Upper lobe of right lung (tissue), 1 donor: ENCODE measurements at regions not wholly inside any gene's neighbourhood (a gene's known extent, or its start where the extent isn't known, plus 50 kb on each side); places are given as distances from the start of the nearest gene placed in this dataset.

Experiments
- ATAC-seq: fragments of 200-7000 bp; cut with Tn5 transposase; one replicate; pipeline ENCODE4 v1.9.1; 2020; ENCODE audit warnings: mild to moderate bottlenecking, moderate library complexity
- DNase-seq: peaks from one replicate; pipeline ENCODE4 v3.0.0-alpha.2; 2020
- H3K27ac ChIP-seq: fragments of 200-600 bp; one replicate; pipeline ENCODE4 v1.8.0; 2022
- H3K27me3 ChIP-seq: fragments of 200-600 bp; one replicate; pipeline ENCODE4 v1.8.0; 2022; ENCODE audit warnings: mild to moderate bottlenecking
- H3K36me3 ChIP-seq: fragments of 200-600 bp; one replicate; pipeline ENCODE4 v1.8.0; 2022
- H3K4me1 ChIP-seq: fragments of 200-600 bp; one replicate; pipeline ENCODE4 v1.8.0; 2022
- H3K4me3 ChIP-seq: fragments of 200-600 bp; one replicate; pipeline ENCODE4 v1.8.0; 2022; ENCODE audit warnings: mild to moderate bottlenecking
- H3K9me3 ChIP-seq: fragments of 200-600 bp; one replicate; pipeline ENCODE4 v1.8.0; 2022
- intact Hi-C: fragments of 100-400 bp; cut with DNase I; formaldehyde crosslinking; loops from one replicate; pipeline ENCODE4 v1.11.0; 2022
- TF ChIP-seq, protein P1 (sequence below): fragments of 200-600 bp; IDR thresholded peaks from one replicate; pipeline ENCODE4 v1.8.0; 2022; ENCODE audit warnings: antibody characterized with exemption
- donor health status: DM: no; HTN: yes; CAD: no; lungs with severe emphysema.

GRCh38 chr4:166460769-166461550 lies 587.9 kb downstream of the TLL1 start:
- no peaks in the 10 kb centered on the region for H3K36me3 ChIP-seq
- H3K9me3 ChIP-seq: no peaks in the 10 kb centered on the region
- ATAC-seq (no peak), DNase-seq (no peak)
- H3K4me3 ChIP-seq: no peak overlapping the region
- no peaks in the 10 kb centered on the region for H3K27me3 ChIP-seq
- intact Hi-C loops: no loop called here
- TF ChIP-seq, protein P1, sequence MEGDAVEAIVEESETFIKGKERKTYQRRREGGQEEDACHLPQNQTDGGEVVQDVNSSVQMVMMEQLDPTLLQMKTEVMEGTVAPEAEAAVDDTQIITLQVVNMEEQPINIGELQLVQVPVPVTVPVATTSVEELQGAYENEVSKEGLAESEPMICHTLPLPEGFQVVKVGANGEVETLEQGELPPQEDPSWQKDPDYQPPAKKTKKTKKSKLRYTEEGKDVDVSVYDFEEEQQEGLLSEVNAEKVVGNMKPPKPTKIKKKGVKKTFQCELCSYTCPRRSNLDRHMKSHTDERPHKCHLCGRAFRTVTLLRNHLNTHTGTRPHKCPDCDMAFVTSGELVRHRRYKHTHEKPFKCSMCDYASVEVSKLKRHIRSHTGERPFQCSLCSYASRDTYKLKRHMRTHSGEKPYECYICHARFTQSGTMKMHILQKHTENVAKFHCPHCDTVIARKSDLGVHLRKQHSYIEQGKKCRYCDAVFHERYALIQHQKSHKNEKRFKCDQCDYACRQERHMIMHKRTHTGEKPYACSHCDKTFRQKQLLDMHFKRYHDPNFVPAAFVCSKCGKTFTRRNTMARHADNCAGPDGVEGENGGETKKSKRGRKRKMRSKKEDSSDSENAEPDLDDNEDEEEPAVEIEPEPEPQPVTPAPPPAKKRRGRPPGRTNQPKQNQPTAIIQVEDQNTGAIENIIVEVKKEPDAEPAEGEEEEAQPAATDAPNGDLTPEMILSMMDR: no peak
- no peak overlapping the region for H3K27ac ChIP-seq
- H3K4me1 ChIP-seq: no peaks in the 10 kb centered on the region

- intact Hi-C loops: no loop called here
- Histone ChIP-seq H3K36me3 (no peaks in the 10 kb centered on the region), H3K4me3 (no peak overlapping the region), H3K9me3 (no peaks in the 10 kb centered on the region), H3K27ac (no peak overlapping the region), H3K27me3 (no peaks in the 10 kb centered on the region), H3K4me1 (no peaks in the 10 kb centered on the region)
- TF ChIP-seq, protein P1: no peak
- DNase-seq (no peak), ATAC-seq (no peak)
Measured at GRCh38 chr4:166481055-166481454, 608.0 kb downstream of the TLL1 start.

- ATAC-seq (no peak), DNase-seq (no peak)
- no peak overlapping the region for H3K4me3 ChIP-seq
- no peak overlapping the region for H3K27ac ChIP-seq
- H3K4me1 ChIP-seq: no peaks in the 10 kb centered on the region
- intact Hi-C loops: no loop called here
- TF ChIP-seq, protein P1: no peak
- H3K9me3 ChIP-seq: no peaks in the 10 kb centered on the region
- H3K27me3 ChIP-seq: no peaks in the 10 kb centered on the region
- H3K36me3 ChIP-seq: no peaks in the 10 kb centered on the region
Measured at GRCh38 chr4:166481739-166482138, 608.7 kb downstream of the TLL1 start.

DNA sequence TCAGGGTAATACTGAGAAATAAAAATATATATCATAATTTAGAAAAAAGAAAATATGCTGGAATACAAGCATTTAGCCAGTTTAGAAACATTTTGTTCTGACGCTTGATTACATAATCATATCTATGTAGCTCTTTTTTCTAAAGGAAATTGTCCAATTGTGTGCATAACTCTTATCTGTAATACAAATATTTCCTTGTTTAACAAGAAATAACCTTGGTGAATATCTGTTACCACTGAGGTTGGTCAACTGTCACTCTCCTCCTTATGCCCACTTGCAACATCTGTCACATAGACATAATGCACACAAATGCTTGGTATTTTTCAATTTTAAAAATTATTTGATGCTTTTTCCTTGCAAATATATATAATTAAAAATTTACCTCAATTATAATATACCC lies 609.7 kb downstream of the TLL1 start:
- ATAC-seq: no peak
- Histone ChIP-seq H3K27ac (no peak overlapping the region), H3K4me3 (no peak overlapping the region), H3K9me3 (no peaks in the 10 kb centered on the region), H3K4me1 (no peaks in the 10 kb centered on the region), H3K36me3 (no peaks in the 10 kb centered on the region), H3K27me3 (no peaks in the 10 kb centered on the region)
- no peak for DNase-seq
- intact Hi-C loops: no loop called here
- TF ChIP-seq, protein P1: no peak

DNA sequence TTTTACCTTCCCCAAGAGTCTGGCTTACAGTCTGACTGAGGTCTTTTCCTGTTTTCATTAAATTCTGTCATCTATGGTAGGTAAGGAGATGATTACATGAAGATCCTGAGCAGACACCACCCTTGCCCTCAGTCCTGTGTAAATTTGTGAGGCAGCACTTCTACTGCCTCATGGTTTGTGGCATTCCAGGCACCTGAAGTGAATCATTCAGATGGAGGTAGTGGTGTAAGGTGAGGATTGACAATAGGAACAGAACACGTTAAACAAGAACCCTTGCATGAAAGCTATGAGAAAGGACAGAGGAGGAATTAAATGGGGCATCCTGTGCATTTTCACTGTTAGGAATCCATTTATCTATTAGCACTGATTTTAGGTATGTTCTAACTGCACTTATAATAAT lies 618.6 kb downstream of the TLL1 start:
- no peak for DNase-seq
- intact Hi-C loops: no loop called here
- no peak for ATAC-seq
- Histone ChIP-seq H3K4me3 (no peak overlapping the region), H3K9me3 (no peaks in the 10 kb centered on the region), H3K36me3 (no peaks in the 10 kb centered on the region), H3K27ac (no peak overlapping the region), H3K27me3 (no peaks in the 10 kb centered on the region), H3K4me1 (no peaks in the 10 kb centered on the region)
- TF ChIP-seq, protein P1: no peak
